Testis (tissue), 2 donors: ENCODE measurements at regions not wholly inside any gene's neighbourhood (a gene's known extent, or its start where the extent isn't known, plus 50 kb on each side); places are given as distances from the start of the nearest gene placed in this dataset.

Experiments
- CTCF ChIP-seq, 3 experiments: fragments of 450-650 bp in 2 of 3; fragments of 200-600 bp in 1 of 3; sonication (generic) in 1 of 3; IDR thresholded peaks; one replicate each; pipeline ENCODE4 v1.5.1; 2016 to 2019; ENCODE audit warnings: antibody characterized with exemption in 3 of 3, mild to moderate bottlenecking in 2 of 3, moderate library complexity in 1 of 3
- POLR2A ChIP-seq: fragments of 450-650 bp; IDR thresholded peaks from one replicate; pipeline ENCODE4 v1.6.1; 2017; ENCODE audit warnings: antibody characterized with exemption, mild to moderate bottlenecking, moderate library complexity

- TF ChIP-seq CTCF (IDR thresholded peaks at IDR 0.05) (no peak), POLR2A (no peak)
Observed at GRCh38 chr4:13261486-13262257, 222.5 kb downstream of the RAB28 start.
